DND-41 (cell line): ENCODE measurements at regions not wholly inside any gene's neighbourhood (a gene's known extent, or its start where the extent isn't known, plus 50 kb on each side); places are given as distances from the start of the nearest gene placed in this dataset.

Experiments used
- ATAC-seq: fragments of 200-7000 bp; cut with Tn5 transposase; 3 replicates; pipeline ENCODE4 v1.9.1; 2021; ENCODE audit warnings: low read depth; ENCODE audit not compliant: insufficient read depth
- DNase-seq: peaks from one replicate; pipeline ENCODE4 v3.0.0-alpha.2; 2020
- H2AFZ ChIP-seq: 2 replicates; pipeline ENCODE4 v1.6.0; 2012; ENCODE audit warnings: low read depth, low read length
- H3K27ac ChIP-seq: 2 replicates; pipeline ENCODE4 v1.5.1; 2012; ENCODE audit warnings: low read length, inconsistent platforms
- H3K27me3 ChIP-seq: fragments of 200-600 bp; sonication (generic); 2 replicates; pipeline ENCODE4 v1.6.0; 2012; ENCODE audit warnings: low read length, mild to moderate bottlenecking, inconsistent platforms; ENCODE audit not compliant: insufficient read depth, poor library complexity
- H3K36me3 ChIP-seq: 2 replicates; pipeline ENCODE4 v1.5.1; 2012; ENCODE audit warnings: low read length, inconsistent platforms; ENCODE audit not compliant: insufficient read depth
- H3K4me1 ChIP-seq: 2 replicates; pipeline ENCODE4 v1.5.1; 2012; ENCODE audit warnings: mild to moderate bottlenecking, low read length; ENCODE audit not compliant: insufficient read depth
- H3K4me2 ChIP-seq: 2 replicates; pipeline ENCODE4 v1.6.0; 2012; ENCODE audit warnings: mild to moderate bottlenecking, moderate library complexity, low read length, inconsistent platforms; ENCODE audit not compliant: insufficient read depth
- H3K4me3 ChIP-seq, 2 experiments: fragments of 200-600 bp in 1 of 2; shearing (Covaris generic) in 1 of 2; 2 replicates each; pipeline ENCODE4 v1.5.1; 2012 to 2016; ENCODE audit warnings: inconsistent platforms in 2 of 2, low read length in 2 of 2, mild to moderate bottlenecking in 2 of 2, low read depth in 1 of 2, moderate library complexity in 1 of 2
- H3K79me2 ChIP-seq: 2 replicates; pipeline ENCODE4 v1.6.0; 2012; ENCODE audit warnings: low read length, inconsistent platforms; ENCODE audit not compliant: insufficient read depth
- H3K9ac ChIP-seq: 2 replicates; pipeline ENCODE4 v1.6.0; 2012; ENCODE audit warnings: low read depth, mild to moderate bottlenecking, inconsistent platforms, low read length, moderate library complexity
- H3K9me3 ChIP-seq: 2 replicates; pipeline ENCODE4 v1.5.1; 2012; ENCODE audit warnings: low read length, moderate library complexity, mild to moderate bottlenecking, inconsistent platforms; ENCODE audit not compliant: insufficient read depth, severe bottlenecking
- H4K20me1 ChIP-seq: 2 replicates; pipeline ENCODE4 v1.6.0; 2012; ENCODE audit warnings: low read length; ENCODE audit not compliant: insufficient read depth
- EZH2 ChIP-seq: IDR thresholded peaks from 3 replicates; pipeline ENCODE4 v1.6.1; 2012; ENCODE audit warnings: borderline replicate concordance, low read depth, mild to moderate bottlenecking, moderate library complexity, low read length, inconsistent platforms; ENCODE audit not compliant: severe bottlenecking
- TF ChIP-seq, protein P1 (sequence below): IDR thresholded peaks from 2 replicates; pipeline ENCODE4 v1.5.1; 2012; ENCODE audit warnings: borderline replicate concordance, low read length, moderate library complexity, mild to moderate bottlenecking; ENCODE audit not compliant: poor library complexity, severe bottlenecking; ENCODE audit errors: extremely low read depth

DNA sequence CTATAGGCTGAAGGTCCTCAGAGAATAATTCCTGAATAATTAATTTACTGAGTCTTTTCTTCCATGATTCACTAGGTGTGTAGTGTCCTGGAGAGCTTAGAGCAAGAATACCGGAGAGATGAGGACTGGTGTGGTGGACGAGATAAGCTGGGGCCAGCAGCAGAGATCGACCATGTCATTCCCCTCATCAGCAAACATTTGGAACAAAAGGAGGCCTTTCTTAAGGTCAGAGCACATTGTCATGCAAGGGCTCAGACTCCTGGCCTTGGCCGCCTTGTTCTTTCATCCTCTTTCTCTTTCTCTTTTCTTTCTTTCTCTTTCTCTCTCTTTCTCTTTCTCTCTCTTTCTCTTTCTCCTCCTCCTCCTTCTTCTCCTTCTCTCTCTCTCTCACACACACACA is 291.4 kb upstream of the UMPS start:
- no peak overlapping the region for H3K4me3 ChIP-seq
- no peak for TF ChIP-seq EZH2
- TF ChIP-seq, protein P1, sequence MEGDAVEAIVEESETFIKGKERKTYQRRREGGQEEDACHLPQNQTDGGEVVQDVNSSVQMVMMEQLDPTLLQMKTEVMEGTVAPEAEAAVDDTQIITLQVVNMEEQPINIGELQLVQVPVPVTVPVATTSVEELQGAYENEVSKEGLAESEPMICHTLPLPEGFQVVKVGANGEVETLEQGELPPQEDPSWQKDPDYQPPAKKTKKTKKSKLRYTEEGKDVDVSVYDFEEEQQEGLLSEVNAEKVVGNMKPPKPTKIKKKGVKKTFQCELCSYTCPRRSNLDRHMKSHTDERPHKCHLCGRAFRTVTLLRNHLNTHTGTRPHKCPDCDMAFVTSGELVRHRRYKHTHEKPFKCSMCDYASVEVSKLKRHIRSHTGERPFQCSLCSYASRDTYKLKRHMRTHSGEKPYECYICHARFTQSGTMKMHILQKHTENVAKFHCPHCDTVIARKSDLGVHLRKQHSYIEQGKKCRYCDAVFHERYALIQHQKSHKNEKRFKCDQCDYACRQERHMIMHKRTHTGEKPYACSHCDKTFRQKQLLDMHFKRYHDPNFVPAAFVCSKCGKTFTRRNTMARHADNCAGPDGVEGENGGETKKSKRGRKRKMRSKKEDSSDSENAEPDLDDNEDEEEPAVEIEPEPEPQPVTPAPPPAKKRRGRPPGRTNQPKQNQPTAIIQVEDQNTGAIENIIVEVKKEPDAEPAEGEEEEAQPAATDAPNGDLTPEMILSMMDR: no peak
- H4K20me1 ChIP-seq: no peaks in the 10 kb centered on the region
- H3K4me1 ChIP-seq: no peaks in the 10 kb centered on the region
- no peaks in the 10 kb centered on the region for H3K36me3 ChIP-seq
- H3K9me3 ChIP-seq: no peaks in the 10 kb centered on the region
- no peak overlapping the region for H3K9ac ChIP-seq
- ATAC-seq (no peak), DNase-seq (no peak)
- H3K27ac ChIP-seq: no peak overlapping the region
- H3K27me3 ChIP-seq: peaks cover under 1% of the 10 kb centered on the region
- H3K4me2 ChIP-seq: no peak overlapping the region
- no peak overlapping the region for H2AFZ ChIP-seq
- H3K79me2 ChIP-seq: no peaks in the 10 kb centered on the region

DNA sequence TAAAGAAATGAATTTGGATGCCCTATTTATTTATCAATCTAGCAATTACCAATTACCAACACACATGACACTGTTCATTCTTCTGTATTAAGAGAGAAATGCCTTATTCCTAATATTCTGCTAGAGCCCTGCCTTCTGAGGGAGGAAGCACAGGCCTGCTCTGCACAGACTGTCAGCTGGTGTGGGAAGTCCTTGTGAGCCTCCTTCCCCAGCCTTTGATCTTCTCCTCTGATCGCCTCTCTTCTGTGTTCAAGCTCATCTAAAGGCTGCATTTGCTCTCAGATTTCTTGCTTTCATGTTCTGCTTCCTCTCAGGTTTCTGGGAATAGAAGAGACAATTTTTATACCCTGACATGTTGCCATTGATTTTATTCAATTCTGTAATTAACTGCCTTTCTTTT is 290.6 kb upstream of the UMPS start:
- Histone ChIP-seq H3K79me2 (no peaks in the 10 kb centered on the region), H3K4me3 (no peak overlapping the region), H3K36me3 (no peaks in the 10 kb centered on the region), H3K27ac (no peak overlapping the region), H3K4me2 (no peak overlapping the region), H2AFZ (no peak overlapping the region), H3K9me3 (no peaks in the 10 kb centered on the region), H3K27me3 (peaks cover 3% of the 10 kb centered on the region), H4K20me1 (no peaks in the 10 kb centered on the region), H3K9ac (no peak overlapping the region), H3K4me1 (no peaks in the 10 kb centered on the region)
- ATAC-seq (0 out of 3 replicates have a peak, but pooled peaks have one; percentile 52), DNase-seq (no peak)
- TF ChIP-seq, protein P1: no peak
- TF ChIP-seq EZH2: no peak

DNA sequence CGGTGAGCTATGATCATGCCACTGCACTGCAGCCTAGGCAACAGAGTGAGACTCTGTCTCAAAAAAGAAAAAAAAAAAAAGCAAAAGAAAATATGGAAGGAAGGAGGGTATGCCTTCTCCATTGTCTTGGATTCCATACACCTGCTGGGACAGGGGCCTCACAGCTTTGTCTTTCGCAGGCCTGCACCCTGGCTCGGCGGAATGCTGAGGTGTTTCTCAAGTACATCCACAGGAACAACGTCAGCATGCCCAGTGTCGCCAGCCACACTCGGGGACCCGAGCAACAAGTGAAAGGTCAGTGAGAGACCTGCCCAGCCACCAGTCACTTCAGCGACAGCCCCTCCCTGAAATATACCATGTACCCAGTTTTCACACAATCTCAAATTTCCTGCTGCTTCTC is 288.5 kb upstream of the UMPS start:
- Histone ChIP-seq H2AFZ (no peak overlapping the region), H3K9ac (no peak overlapping the region), H3K79me2 (no peaks in the 10 kb centered on the region), H3K9me3 (no peaks in the 10 kb centered on the region), H3K4me1 (no peaks in the 10 kb centered on the region), H3K27ac (no peak overlapping the region), H3K4me3 (no peak overlapping the region), H4K20me1 (no peaks in the 10 kb centered on the region), H3K36me3 (no peaks in the 10 kb centered on the region), H3K4me2 (no peak overlapping the region), H3K27me3 (peaks cover 3% of the 10 kb centered on the region)
- no peak for TF ChIP-seq EZH2
- TF ChIP-seq, protein P1: no peak
- DNase-seq (no peak), ATAC-seq (no peak)

DNA sequence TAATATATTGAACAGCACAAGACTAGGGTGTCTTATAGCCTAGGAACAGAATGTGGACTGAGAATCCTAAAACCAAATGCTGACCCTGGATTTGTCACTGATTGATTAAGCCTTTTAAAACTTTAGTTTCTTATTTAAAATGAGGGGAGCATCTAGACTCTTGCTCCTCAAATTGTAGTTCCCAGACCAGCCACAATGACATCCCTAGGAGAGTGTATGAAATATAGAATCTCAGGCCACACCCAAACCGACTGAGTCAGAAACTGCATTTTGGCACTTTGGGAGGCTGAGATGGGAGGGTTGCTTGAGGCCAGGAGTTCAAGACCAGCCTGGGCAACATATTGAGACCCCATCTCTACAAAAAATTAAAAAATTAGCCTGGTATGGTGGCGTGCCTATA is 287.8 kb upstream of the UMPS start:
- Histone ChIP-seq H3K79me2 (no peaks in the 10 kb centered on the region), H2AFZ (no peak overlapping the region), H3K4me2 (no peak overlapping the region), H3K36me3 (no peaks in the 10 kb centered on the region), H3K4me3 (no peak overlapping the region), H3K4me1 (no peaks in the 10 kb centered on the region), H3K9me3 (no peaks in the 10 kb centered on the region), H3K27ac (no peak overlapping the region), H3K9ac (no peak overlapping the region), H3K27me3 (peaks cover 3% of the 10 kb centered on the region), H4K20me1 (no peaks in the 10 kb centered on the region)
- no peak for TF ChIP-seq EZH2
- TF ChIP-seq, protein P1: no peak
- no peak for DNase-seq
- ATAC-seq: no peak
